HUES64 (cell line): ENCODE measurements at regions not wholly inside any gene's neighbourhood (a gene's known extent, or its start where the extent isn't known, plus 50 kb on each side); places are given as distances from the start of the nearest gene placed in this dataset.
"Not testable (repeated sequence)": the region's sequence is repeated elsewhere in the genome, so short reads cannot be mapped to it uniquely, and the experiment has no call there.

Source experiments
- H3K27ac ChIP-seq: 2 replicates; pipeline ENCODE4 v1.7.0; 2013; ENCODE audit warnings: low read depth, low read length, inconsistent platforms
- H3K27me3 ChIP-seq: 2 replicates; pipeline ENCODE4 v1.6.1; 2013; ENCODE audit warnings: mild to moderate bottlenecking, low read length; ENCODE audit not compliant: insufficient read depth
- H3K36me3 ChIP-seq: 2 replicates; pipeline ENCODE4 v1.6.1; 2013; ENCODE audit warnings: mild to moderate bottlenecking, low read length; ENCODE audit not compliant: insufficient read depth
- H3K4me1 ChIP-seq: 2 replicates; pipeline ENCODE4 v1.6.1; 2013; ENCODE audit warnings: mild to moderate bottlenecking, low read length, moderate library complexity; ENCODE audit not compliant: insufficient read depth
- H3K4me3 ChIP-seq: 2 replicates; pipeline ENCODE4 v1.5.1; 2013; ENCODE audit warnings: mild to moderate bottlenecking, low read length, moderate library complexity
- H3K9ac ChIP-seq: 2 replicates; pipeline ENCODE4 v1.6.1; 2013; ENCODE audit warnings: mild to moderate bottlenecking, low read depth, low read length
- H3K9me3 ChIP-seq: 2 replicates; pipeline ENCODE4 v1.6.1; 2013; ENCODE audit warnings: low read depth, low read length; ENCODE audit not compliant: insufficient read depth
- WGBS: fragments of 150-250, 120-280 bp; methylation state at CpG from one replicate; pipeline ENCODE4 v1.1.7; 2013; ENCODE audit warnings: missing lambda C conversion rate; 5-methylcytosine and 5-hydroxymethylcytosine counted together

GRCh38 chr17:70523426-70523825 is 354.1 kb downstream of the KCNJ2 start:
- Histone ChIP-seq H3K27me3 (no peaks in the 10 kb centered on the region), H3K27ac (no peak overlapping the region), H3K4me1 (no peaks in the 10 kb centered on the region), H3K36me3 (no peaks in the 10 kb centered on the region), H3K9me3 (no peaks in the 10 kb centered on the region), H3K9ac (no peak overlapping the region), H3K4me3 (no peak overlapping the region)
- WGBS, result 94% methylated on average over 4 of the region's 4 CpGs

DNA sequence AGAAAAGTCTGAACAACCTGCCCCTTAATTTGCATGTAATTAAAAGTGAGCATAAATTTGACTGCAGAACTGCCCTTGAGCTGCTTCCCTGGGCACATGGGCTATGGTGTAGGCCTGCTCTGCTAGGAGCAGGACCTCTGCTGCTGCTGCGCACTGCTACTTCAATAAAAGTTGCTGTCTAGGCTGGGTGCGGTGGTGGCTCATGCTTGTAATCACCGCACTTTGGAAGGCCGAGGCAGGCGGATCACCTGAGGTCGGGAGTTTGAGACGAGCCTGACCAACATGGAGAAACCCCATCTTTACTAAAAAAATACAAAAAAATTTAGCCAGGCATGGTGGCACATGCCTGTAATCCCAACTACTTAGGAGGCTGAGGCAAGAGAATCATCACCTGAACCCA is 355.7 kb downstream of the KCNJ2 start:
- not testable (repeated sequence) for H3K27me3 ChIP-seq, H3K27ac ChIP-seq, H3K9me3 ChIP-seq, H3K9ac ChIP-seq, H3K4me1 ChIP-seq, H3K4me3 ChIP-seq, H3K36me3 ChIP-seq
- 95% methylated on average over 7 of the region's 7 CpGs for WGBS

DNA sequence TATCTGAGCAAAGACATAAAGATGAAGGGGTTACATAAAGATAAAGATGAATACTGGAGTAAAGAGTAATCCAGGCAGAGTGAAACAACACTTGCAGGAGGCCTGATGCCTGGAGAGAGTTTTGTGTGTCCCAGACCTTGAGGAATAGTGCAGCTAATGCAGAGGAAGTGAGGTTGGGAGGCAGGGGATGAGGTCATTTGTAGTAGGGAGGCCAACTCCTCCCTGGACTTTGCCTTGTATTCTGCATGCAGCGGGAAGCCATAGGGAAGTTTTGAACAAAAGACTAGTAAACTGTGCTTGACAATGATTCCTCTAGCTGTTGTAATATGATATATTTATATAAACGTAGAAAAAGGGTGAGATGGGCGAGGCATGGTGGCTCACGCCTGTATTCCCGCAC is 356.6 kb downstream of the KCNJ2 start:
- WGBS, result 97% methylated on average over 5 of the region's 5 CpGs
- H3K9ac ChIP-seq, result no peak overlapping the region
- no peak overlapping the region for H3K27ac ChIP-seq
- H3K27me3 ChIP-seq, result no peaks in the 10 kb centered on the region
- no peak overlapping the region for H3K4me3 ChIP-seq
- no peaks in the 10 kb centered on the region for H3K4me1 ChIP-seq
- no peaks in the 10 kb centered on the region for H3K9me3 ChIP-seq
- H3K36me3 ChIP-seq, result no peaks in the 10 kb centered on the region

GRCh38 chr17:70527364-70527888 is 358.1 kb downstream of the KCNJ2 start:
- WGBS, result 99% methylated on average over 2 of the region's 3 CpGs

DNA sequence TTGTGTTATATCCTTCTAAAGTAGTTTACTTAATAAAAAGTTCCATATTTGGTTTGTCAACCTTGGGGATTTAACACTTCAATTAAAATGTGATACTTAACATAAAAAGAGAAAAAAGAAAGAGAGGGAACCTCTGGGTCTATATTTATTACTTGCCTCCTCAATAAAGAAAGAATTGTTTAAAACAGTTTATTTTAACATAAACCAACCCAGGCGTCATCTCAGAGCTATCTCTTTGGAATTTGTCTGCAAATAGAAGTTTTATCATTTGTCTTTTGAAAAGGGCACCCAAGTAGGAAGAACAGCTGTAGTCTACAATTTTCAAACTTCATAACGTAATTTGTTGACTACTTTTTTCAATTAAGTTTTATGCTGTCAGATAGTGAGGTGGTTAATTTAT is 364.1 kb downstream of the KCNJ2 start:
- Histone ChIP-seq H3K4me1 (no peaks in the 10 kb centered on the region), H3K27ac (no peak overlapping the region), H3K9me3 (no peaks in the 10 kb centered on the region), H3K9ac (no peak overlapping the region), H3K27me3 (no peaks in the 10 kb centered on the region), H3K4me3 (no peak overlapping the region), H3K36me3 (no peaks in the 10 kb centered on the region)
- WGBS, result 100% methylated on average over 2 of the region's 2 CpGs

More at GRCh38 chr17:70527364-70527888, 358.1 kb downstream of the KCNJ2 start:
- H3K27ac ChIP-seq, result no peak overlapping the region
- no peaks in the 10 kb centered on the region for H3K36me3 ChIP-seq
- H3K4me1 ChIP-seq, result no peaks in the 10 kb centered on the region
- no peaks in the 10 kb centered on the region for H3K27me3 ChIP-seq
- no peak overlapping the region for H3K9ac ChIP-seq
- H3K4me3 ChIP-seq, result no peak overlapping the region
- H3K9me3 ChIP-seq, result no peaks in the 10 kb centered on the region

GRCh38 chr17:70535986-70536385 is 366.7 kb downstream of the KCNJ2 start:
- Histone ChIP-seq H3K27me3 (no peaks in the 10 kb centered on the region), H3K9ac (no peak overlapping the region), H3K9me3 (no peaks in the 10 kb centered on the region), H3K4me1 (peaks cover 6% of the 10 kb centered on the region; the same call in 1 of the 2 replicates), H3K27ac (no peak overlapping the region), H3K4me3 (no peak overlapping the region), H3K36me3 (no peaks in the 10 kb centered on the region)
- WGBS, result 100% methylated on average over 1 of the region's 1 CpG

GRCh38 chr17:70539132-70539924 is 370.0 kb downstream of the KCNJ2 start:
- Histone ChIP-seq H3K27ac (peak overlapping the region; percentile 11; the same call in 1 of the 2 replicates), H3K9me3 (no peaks in the 10 kb centered on the region), H3K4me3 (no peak overlapping the region), H3K9ac (no peak overlapping the region), H3K36me3 (no peaks in the 10 kb centered on the region), H3K27me3 (no peaks in the 10 kb centered on the region), H3K4me1 (peaks cover 6% of the 10 kb centered on the region; the same call in 1 of the 2 replicates)
- 82% methylated on average over 5 of the region's 7 CpGs for WGBS

DNA sequence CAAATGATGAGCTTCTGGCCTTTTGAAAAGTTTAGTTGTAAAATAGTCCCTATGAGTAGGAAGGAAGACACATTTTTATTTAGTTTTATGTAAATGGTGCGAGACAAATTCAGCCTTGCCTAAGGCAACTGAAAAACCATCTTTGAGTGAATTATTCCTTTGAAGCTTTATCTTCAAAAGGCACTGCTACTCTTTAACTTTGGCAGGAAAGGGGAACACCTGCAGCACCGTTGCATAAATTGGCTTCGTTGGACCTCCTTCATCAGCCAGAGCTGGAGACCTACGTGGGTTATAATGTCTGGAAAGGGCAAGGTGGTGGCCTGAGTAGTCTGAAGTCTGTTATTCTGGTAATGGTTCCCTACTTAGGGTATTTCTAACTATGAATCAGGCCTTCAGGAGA is 373.5 kb downstream of the KCNJ2 start:
- Histone ChIP-seq H3K4me1 (peaks cover 6% of the 10 kb centered on the region; the same call in 1 of the 2 replicates), H3K27ac (no peak overlapping the region), H3K4me3 (no peak overlapping the region), H3K36me3 (no peaks in the 10 kb centered on the region), H3K27me3 (no peaks in the 10 kb centered on the region), H3K9ac (no peak overlapping the region), H3K9me3 (no peaks in the 10 kb centered on the region)
- WGBS, result 89% methylated on average over 4 of the region's 4 CpGs

- Histone ChIP-seq H3K9ac (no peak overlapping the region), H3K4me1 (peaks cover 2% of the 10 kb centered on the region; the same call in 1 of the 2 replicates), H3K27ac (no peak overlapping the region), H3K9me3 (no peaks in the 10 kb centered on the region), H3K36me3 (no peaks in the 10 kb centered on the region), H3K27me3 (no peaks in the 10 kb centered on the region), H3K4me3 (no peak overlapping the region)
- WGBS, result 100% methylated on average over 1 of the region's 1 CpG
These were observed 375.0 kb downstream of the KCNJ2 start for GRCh38 chr17:70544317-70544716.

GRCh38 chr17:70552230-70552981 is 383.1 kb downstream of the KCNJ2 start:
- Histone ChIP-seq H3K9ac (no peak overlapping the region), H3K9me3 (no peaks in the 10 kb centered on the region), H3K36me3 (no peaks in the 10 kb centered on the region), H3K4me1 (no peaks in the 10 kb centered on the region), H3K27ac (no peak overlapping the region), H3K4me3 (no peak overlapping the region), H3K27me3 (no peaks in the 10 kb centered on the region)
- WGBS, result 53% methylated on average over 7 of the region's 8 CpGs

DNA sequence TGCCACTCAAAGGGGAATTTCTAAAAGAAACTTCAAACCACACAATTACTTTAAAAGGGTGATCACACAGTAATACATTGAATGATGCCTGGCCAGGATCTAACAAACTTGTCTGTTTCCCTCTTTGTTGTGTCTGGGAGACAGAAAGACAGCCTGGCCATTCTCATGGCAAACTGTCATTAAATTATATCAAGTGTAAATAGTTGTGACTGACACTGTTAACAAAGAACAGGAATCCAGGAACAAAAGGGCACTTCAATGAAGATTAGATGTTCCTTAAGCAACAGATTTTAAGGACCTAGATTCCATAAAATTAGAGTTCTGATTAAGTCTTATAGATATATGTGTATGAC is 383.6 kb downstream of the KCNJ2 start:
- H3K4me1 ChIP-seq, result no peaks in the 10 kb centered on the region
- no peak overlapping the region for H3K27ac ChIP-seq
- H3K27me3 ChIP-seq, result no peaks in the 10 kb centered on the region
- H3K9ac ChIP-seq, result no peak overlapping the region
- no peaks in the 10 kb centered on the region for H3K9me3 ChIP-seq
- H3K4me3 ChIP-seq, result no peak overlapping the region
- no peaks in the 10 kb centered on the region for H3K36me3 ChIP-seq
